GM21515 (cell line): ENCODE measurements at regions not wholly inside any gene's neighbourhood (a gene's known extent, or its start where the extent isn't known, plus 50 kb on each side); places are given as distances from the start of the nearest gene placed in this dataset.
"Not testable (repeated sequence)": the region's sequence is repeated elsewhere in the genome, so short reads cannot be mapped to it uniquely, and the experiment has no call there.

Source experiments
- ATAC-seq: cut with Tn5 transposase; IDR thresholded peaks from one replicate; pipeline ENCODE4 v1.9.1; 2021; ENCODE audit not compliant: unreplicated experiment

DNA sequence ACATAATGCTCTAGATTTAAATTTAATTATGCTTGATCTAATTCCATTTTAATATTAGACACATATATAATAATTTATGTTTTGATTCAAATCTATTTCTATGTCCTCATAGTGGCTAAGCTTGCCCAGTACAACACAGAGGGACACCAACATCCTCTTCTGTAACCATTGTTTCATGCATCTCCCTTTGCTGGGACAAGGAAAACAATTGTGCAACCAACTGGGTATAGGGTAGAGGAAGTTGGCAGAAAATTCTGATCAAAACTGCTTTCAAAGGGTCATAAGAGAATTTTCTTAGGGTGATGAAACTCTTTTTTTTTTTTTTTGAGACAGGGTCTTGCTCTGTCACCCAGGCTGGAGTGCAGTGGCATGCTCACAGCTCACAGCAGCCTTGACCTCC, 121.4 kb upstream of the SGO1 start:
- no peak for ATAC-seq

- no peak for ATAC-seq
Observed at GRCh38 chr3:20305647-20306046, 119.6 kb upstream of the SGO1 start.

DNA sequence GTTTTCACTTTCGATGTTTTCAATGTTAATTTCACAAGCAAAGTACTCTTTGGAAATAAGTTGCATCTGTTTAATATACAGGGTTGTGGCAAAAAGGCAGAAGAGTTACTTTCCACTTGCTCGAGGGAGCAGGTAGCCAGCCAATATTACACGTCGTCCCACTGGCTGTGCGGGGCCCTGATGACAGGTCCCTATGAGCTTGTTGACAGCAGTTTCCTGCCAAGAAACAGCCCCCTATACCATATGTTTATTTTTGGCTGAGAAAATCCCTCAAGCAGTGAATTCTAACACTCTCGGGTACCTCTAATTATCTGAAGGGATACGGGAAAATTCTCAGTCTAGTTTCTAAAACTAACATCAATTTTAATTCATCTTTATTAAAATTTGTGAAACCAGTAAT, 116.8 kb upstream of the SGO1 start:
- no peak for ATAC-seq

DNA sequence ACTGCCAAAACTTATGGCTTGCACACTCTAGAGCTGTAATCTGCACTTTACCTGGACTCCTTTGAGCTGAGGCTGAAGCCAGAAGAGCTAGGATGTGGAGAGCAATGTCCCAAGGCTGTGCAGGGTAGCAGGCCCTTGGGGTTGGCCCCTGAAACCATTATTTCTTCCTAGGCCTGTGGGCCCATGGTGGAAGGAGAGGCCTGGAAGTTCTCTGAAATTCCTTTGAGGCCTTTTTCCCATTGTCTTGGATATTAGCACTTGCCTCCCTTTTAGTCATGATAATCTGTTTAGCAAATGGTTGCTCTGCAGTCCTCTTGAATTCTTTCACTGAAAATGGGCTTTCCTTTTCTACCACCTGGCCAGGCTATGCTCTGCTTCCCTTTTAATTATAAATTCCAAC, 102.0 kb upstream of the SGO1 start:
- ATAC-seq, result no peak

DNA sequence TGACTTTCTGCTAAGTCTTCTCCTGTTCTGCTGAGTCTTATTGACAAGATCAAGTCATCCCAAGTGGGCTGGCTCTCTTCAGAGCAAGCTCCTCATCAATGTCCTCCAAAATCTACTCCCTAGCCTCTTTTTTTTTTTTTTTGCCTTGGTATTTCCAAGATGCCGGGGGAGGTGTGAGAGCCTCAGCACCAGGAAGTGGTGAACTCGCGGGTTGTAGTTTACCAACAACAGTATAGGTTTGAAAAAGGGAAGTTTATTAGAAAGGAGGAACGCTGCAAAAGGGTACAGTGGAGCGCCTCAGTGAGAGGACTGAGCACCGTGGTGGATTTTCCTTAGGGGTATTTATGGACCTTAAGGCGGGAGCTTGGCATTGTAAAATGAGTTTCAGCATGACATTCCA, 94.3 kb upstream of the SGO1 start:
- no peak for ATAC-seq

- ATAC-seq, result not testable (repeated sequence)
Observed at GRCh38 chr3:20265977-20266376, 80.0 kb upstream of the SGO1 start.

- ATAC-seq, result no peak
Observed at GRCh38 chr3:20264900-20265567, 79.0 kb upstream of the SGO1 start.

GRCh38 chr3:20258371-20258770, 72.4 kb upstream of the SGO1 start:
- ATAC-seq, result no peak

DNA sequence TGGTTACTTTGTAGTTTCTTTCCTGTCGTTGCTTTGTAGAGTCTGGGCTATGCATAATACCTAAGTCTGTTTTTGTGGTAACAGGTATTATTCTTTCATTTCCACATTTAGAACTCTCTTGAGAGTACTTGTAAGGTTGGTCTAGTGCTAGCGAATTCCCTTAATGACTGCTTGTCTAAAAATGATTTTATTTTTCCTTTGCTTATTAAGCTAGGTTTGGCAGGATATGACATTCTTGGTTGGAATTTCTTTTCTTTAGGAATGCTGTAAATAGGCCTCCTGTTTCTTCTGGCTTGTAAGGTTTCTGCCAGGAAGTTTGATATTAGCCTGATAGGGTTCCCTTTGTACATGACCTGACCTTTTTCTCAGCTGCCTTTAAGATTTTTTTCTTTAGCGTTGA, 70.1 kb upstream of the SGO1 start:
- ATAC-seq, result peak; percentile 95

GRCh38 chr3:20254268-20255117, 68.5 kb upstream of the SGO1 start:
- no peak for ATAC-seq

DNA sequence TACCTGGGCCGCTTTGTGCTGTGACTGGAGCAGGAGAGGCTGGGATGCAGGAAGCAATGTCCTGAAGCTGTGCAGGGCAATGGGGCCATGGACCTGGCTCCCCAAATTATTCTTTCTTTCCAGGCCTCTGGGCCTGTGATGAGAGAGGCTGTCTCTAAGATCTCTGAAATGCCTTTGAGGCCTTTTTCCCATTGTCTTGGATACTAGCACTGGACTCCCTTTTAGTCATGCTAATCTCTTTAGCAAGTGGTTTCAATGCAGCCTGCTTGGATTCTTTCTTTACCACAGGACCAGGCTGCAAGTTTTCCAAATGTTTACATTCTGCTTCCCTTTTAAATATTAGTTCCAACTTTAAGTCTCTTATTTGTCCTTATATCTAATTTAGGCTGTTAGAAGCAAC, 64.8 kb upstream of the SGO1 start:
- no peak for ATAC-seq

DNA sequence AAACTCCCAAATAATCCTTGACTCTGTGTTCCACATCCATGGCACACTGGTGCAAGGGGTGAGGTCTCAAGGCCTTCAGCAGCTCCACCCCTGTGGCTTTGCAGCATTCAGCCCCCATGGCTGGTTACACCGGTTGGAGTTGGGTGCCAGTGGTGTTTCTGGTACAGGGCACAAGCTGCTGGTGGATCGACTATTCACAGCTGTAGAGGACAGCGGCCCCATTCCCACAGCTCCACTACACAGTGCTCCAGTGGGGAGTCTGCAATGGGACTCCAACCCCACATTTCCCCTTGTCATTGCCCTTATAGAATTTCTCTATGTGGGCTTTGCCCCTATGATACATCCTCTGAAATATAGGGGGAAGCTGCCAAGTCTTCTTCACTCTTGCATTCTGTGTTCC, 64.3 kb upstream of the SGO1 start:
- no peak for ATAC-seq

GRCh38 chr3:20246662-20247061, 60.7 kb upstream of the SGO1 start:
- no peak for ATAC-seq

- ATAC-seq, result no peak
Observed at GRCh38 chr3:20245781-20246180, 59.8 kb upstream of the SGO1 start.

DNA sequence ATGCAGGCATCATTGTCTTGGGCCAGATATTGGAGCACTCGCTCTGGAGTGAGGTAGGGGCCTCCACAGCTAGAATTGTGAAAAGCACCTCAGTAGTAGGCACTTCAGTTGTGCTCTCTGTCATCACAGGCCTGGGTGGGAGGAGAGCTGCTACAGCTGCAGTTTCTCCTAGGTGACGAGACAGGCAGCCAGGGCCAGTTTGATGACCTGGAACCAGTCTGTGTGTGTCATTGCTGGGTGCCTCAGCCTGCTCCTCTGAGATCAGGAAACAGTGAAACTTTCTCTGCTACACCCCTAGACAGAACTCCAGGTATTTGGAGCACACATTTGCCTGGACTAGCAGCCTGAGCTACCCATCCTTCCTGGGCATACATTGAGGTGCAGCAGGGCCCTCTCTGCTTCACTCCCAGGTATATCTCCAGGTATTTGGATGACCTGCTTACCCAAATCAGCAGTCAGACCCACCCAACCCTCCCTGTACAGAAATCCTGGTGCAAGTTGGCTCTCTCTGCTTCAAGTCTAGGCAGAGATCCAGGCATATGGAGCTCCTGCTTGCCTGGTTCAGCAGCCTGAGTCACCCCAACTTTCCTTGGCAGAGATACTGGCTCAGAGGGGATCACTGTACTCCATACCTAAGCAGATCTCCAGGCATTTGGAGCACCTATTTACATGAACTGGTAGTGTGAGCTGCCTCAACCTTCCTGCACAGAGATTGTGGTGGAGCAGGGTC, 54.3 kb upstream of the SGO1 start:
- no peak for ATAC-seq

- ATAC-seq, result not testable (repeated sequence)
Observed at GRCh38 chr3:20238199-20238598, 52.2 kb upstream of the SGO1 start.

DNA sequence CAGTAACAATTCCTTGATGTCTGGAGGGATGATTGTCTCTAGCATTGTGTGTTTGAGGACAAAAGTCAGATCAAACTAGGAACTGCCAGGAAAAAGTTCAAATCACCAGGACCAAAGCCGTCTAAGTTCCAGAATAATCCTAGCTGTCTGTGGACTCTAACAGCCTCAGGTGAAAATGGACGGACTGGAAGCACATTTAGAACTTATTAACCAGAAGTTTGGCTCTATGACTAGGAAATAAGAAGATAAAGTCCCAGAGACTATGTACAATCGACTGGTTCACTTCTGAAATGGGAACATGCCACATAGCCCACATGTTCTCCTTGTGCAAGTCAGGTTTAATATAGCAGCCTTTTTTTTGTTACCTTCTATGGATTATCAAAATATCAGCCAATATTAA, 50.6 kb upstream of the SGO1 start:
- no peak for ATAC-seq
